Coronary artery (tissue), 2 donors: ENCODE measurements at regions not wholly inside any gene's neighbourhood (a gene's known extent, or its start where the extent isn't known, plus 50 kb on each side); places are given as distances from the start of the nearest gene placed in this dataset.

Experiments
- DNase-seq: peaks from one replicate; pipeline ENCODE4 v3.0.0-alpha.2; 2017; ENCODE audit warnings: low spot score
- H3K27ac ChIP-seq, 2 donors: fragments of 200-600 bp; sonication (generic); one replicate each; pipeline ENCODE4 v1.5.1; 2016 to 2019
- H3K4me3 ChIP-seq: fragments of 200-600 bp; sonication (generic); 2 replicates; pipeline ENCODE4 v1.5.1; 2016; ENCODE audit warnings: mild to moderate bottlenecking, moderate library complexity
- CTCF ChIP-seq: fragments of 200-600 bp; sonication (generic); IDR thresholded peaks from one replicate; pipeline ENCODE4 v1.5.1; 2019; ENCODE audit warnings: antibody characterized with exemption

- DNase-seq = no peak
- no peak for TF ChIP-seq CTCF
These were observed 137.0 kb downstream of the PLPP3 start for GRCh38 chr1:56442290-56442877.

DNA sequence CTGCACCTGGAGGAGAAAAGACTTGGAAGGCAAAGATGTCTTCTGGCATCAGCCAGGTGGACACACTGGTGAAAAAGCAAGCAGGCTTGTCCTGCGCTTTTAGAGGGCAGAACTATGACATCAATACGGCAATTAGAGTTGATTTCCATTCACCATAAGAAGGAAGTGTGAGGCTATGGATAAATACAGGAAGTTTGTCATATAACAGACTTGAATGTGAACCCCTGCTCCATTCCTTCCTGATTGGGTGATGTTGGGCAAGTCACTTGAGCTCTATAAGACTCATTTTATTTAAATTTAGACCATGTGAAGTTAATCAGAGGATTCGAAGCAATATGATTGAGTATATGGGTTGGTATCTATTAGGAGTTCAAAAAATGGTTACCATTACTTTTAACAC, 137.8 kb downstream of the PLPP3 start:
- no peak for DNase-seq
- no peak overlapping the region for H3K4me3 ChIP-seq
- H3K27ac ChIP-seq = no peak overlapping the region
- no peak for TF ChIP-seq CTCF

More at GRCh38 chr1:56442290-56442877, 137.0 kb downstream of the PLPP3 start:
- Histone ChIP-seq H3K27ac (no peak overlapping the region), H3K4me3 (no peak overlapping the region)

DNA sequence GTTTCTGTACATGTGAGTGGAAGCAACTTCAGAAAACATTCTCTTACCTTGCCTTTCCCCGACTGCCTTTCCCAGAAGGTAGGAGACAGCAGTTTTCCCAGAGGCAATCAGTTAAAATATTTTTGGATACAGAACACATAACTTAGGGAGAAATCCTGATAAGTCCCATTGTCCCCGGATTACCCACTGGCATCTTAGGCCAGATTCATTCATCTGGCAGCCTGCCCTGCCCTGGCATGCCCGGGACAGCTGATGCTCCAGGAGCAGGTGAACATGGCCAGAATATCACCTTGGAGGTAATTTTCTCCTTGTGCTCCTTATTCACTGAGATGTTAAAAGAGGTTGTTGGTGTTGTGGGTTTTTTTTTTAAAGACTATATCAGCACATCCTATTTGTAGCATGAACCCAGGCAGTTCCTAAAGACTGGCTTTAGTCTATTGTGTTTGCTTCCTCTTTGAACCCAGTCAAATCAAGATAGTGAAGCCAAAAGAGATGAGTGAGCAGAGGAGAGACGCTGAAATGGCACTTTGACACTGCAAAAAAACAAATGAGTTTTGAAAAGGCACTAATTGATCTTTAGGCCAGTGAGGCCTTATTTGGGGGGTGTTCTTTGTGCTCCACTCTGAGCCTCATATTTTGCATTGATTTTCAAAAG, 139.6 kb downstream of the PLPP3 start:
- H3K27ac ChIP-seq = no peak overlapping the region
- DNase-seq = no peak
- no peak for TF ChIP-seq CTCF
- H3K4me3 ChIP-seq = no peak overlapping the region

GRCh38 chr1:56438901-56439551, 140.3 kb downstream of the PLPP3 start:
- no peak for TF ChIP-seq CTCF
- DNase-seq = no peak
- H3K4me3 ChIP-seq = no peak overlapping the region
- no peak overlapping the region for H3K27ac ChIP-seq

GRCh38 chr1:56437959-56438358, 141.4 kb downstream of the PLPP3 start:
- TF ChIP-seq CTCF = no peak
- no peak overlapping the region for H3K4me3 ChIP-seq
- no peak for DNase-seq
- no peak overlapping the region for H3K27ac ChIP-seq

DNA sequence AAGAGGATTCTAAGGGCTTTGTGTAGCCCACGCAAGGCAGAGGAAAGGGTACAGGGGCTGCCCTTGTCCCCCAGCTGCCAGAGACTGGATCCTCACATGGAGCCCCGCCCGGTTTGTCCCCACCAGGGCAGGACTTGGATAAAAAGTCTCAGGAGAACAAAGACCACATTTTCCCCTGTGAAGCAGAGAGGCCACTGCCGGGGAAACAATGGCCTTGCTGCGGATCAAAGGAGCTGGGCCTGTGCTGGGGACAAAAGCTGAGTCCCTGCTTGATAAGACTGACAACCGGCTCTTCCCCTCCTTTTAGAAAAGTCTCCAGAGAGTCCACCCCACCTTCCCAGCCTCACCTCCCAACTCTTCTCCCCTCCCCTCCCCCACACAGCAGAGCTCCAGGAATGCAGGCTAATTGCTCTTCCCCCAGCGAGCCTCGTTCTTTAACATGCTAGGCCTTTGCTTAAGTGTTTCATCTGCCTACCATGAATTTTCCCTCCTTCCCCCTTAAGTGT, 142.4 kb downstream of the PLPP3 start:
- no peak for TF ChIP-seq CTCF
- Histone ChIP-seq H3K4me3 (no peak overlapping the region), H3K27ac (no peak overlapping the region)
- no peak for DNase-seq
